ENCODE measurements at regions not wholly inside any gene's neighbourhood (a gene's known extent, or its start where the extent isn't known, plus 50 kb on each side); places are given as distances from the start of the nearest gene placed in this dataset.

- DNase-seq (ENCODE audit: low spot score), result no peak
Measured at GRCh38 chr5:35319333-35320002, 89.2 kb upstream of the PRLR start.

GRCh38 chr5:35317586-35317985 is 87.3 kb upstream of the PRLR start:
- no peak for DNase-seq (ENCODE audit: low spot score)

- DNase-seq (ENCODE audit: low spot score), result no peak
Measured at GRCh38 chr5:35316611-35317274, 86.5 kb upstream of the PRLR start.

GRCh38 chr5:35313291-35313690 is 83.0 kb upstream of the PRLR start:
- DNase-seq (ENCODE audit: low spot score), result no peak

- DNase-seq (ENCODE audit: low spot score), result no peak
Measured at GRCh38 chr5:35312267-35312666, 82.0 kb upstream of the PRLR start.

GRCh38 chr5:35309365-35310130 is 79.3 kb upstream of the PRLR start:
- no peak for DNase-seq (ENCODE audit: low spot score)

- no peak for DNase-seq (ENCODE audit: low spot score)
Measured at GRCh38 chr5:35308421-35308820, 78.1 kb upstream of the PRLR start.

GRCh38 chr5:35306716-35307365 is 76.6 kb upstream of the PRLR start:
- DNase-seq (ENCODE audit: low spot score), result no peak

GRCh38 chr5:35305336-35306020 is 75.2 kb upstream of the PRLR start:
- DNase-seq (ENCODE audit: low spot score), result no peak

- DNase-seq (ENCODE audit: low spot score), result no peak
Measured at GRCh38 chr5:35304291-35304690, 74.0 kb upstream of the PRLR start.

GRCh38 chr5:35303152-35303551 is 72.9 kb upstream of the PRLR start:
- no peak for DNase-seq (ENCODE audit: low spot score)

GRCh38 chr5:35302544-35302943 is 72.3 kb upstream of the PRLR start:
- DNase-seq (ENCODE audit: low spot score), result no peak

- no peak for DNase-seq (ENCODE audit: low spot score)
Measured at GRCh38 chr5:35297755-35298154, 67.5 kb upstream of the PRLR start.

GRCh38 chr5:35294976-35295375 is 64.7 kb upstream of the PRLR start:
- DNase-seq (ENCODE audit: low spot score), result no peak

GRCh38 chr5:35294017-35294416 is 63.7 kb upstream of the PRLR start:
- DNase-seq (ENCODE audit: low spot score), result no peak

- DNase-seq (ENCODE audit: low spot score), result no peak
Measured at GRCh38 chr5:35285435-35285834, 55.1 kb upstream of the PRLR start.

GRCh38 chr5:35285011-35285410 is 54.7 kb upstream of the PRLR start:
- no peak for DNase-seq (ENCODE audit: low spot score)

- no peak for DNase-seq (ENCODE audit: low spot score)
Measured at GRCh38 chr5:35284364-35284763, 54.1 kb upstream of the PRLR start.

- no peak for DNase-seq (ENCODE audit: low spot score)
Measured at GRCh38 chr5:35282810-35283209, 52.5 kb upstream of the PRLR start.

- no peak for DNase-seq (ENCODE audit: low spot score)
Measured at GRCh38 chr5:35281613-35282012, 51.3 kb upstream of the PRLR start.
